ENCODE measurements at regions not wholly inside any gene's neighbourhood (a gene's known extent, or its start where the extent isn't known, plus 50 kb on each side); places are given as distances from the start of the nearest gene placed in this dataset.

GRCh38 chr10:25117757-25118156 lies 57.0 kb upstream of the GPR158 start:
- H3K27ac ChIP-seq = no peak overlapping the region
- no peak for DNase-seq
- H3K36me3 ChIP-seq = no peaks in the 10 kb centered on the region
- peaks cover 0 to 6% (median 0%) of the 10 kb centered on the region in 4 donors for H3K4me1 ChIP-seq
- TF ChIP-seq, protein P1, sequence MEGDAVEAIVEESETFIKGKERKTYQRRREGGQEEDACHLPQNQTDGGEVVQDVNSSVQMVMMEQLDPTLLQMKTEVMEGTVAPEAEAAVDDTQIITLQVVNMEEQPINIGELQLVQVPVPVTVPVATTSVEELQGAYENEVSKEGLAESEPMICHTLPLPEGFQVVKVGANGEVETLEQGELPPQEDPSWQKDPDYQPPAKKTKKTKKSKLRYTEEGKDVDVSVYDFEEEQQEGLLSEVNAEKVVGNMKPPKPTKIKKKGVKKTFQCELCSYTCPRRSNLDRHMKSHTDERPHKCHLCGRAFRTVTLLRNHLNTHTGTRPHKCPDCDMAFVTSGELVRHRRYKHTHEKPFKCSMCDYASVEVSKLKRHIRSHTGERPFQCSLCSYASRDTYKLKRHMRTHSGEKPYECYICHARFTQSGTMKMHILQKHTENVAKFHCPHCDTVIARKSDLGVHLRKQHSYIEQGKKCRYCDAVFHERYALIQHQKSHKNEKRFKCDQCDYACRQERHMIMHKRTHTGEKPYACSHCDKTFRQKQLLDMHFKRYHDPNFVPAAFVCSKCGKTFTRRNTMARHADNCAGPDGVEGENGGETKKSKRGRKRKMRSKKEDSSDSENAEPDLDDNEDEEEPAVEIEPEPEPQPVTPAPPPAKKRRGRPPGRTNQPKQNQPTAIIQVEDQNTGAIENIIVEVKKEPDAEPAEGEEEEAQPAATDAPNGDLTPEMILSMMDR (IDR thresholded peaks at IDR 0.05) = no peak
- intact Hi-C loops (cut with DNase I; ENCODE audit: low total_unique reads) = no loop called here
- H3K9me3 ChIP-seq = no peaks in the 10 kb centered on the region
- H3K27me3 ChIP-seq = peaks cover 0 to 9% of the 10 kb centered on the region in 2 donors
- no peak overlapping the region for H3K4me3 ChIP-seq

- no peak for DNase-seq
- TF ChIP-seq, protein P1 (IDR thresholded peaks at IDR 0.05) = no peak
- Histone ChIP-seq H3K27ac (no peak overlapping the region), H3K36me3 (no peaks in the 10 kb centered on the region), H3K9me3 (no peaks in the 10 kb centered on the region), H3K4me1 (no peaks in the 10 kb centered on the region), H3K4me3 (no peak overlapping the region), H3K27me3 (peaks cover 0 to 12% of the 10 kb centered on the region in 2 donors)
- intact Hi-C loops (cut with DNase I; ENCODE audit: low total_unique reads) = no loop called here
Observed at GRCh38 chr10:25120188-25120587, 54.6 kb upstream of the GPR158 start.

Measured in tibial artery (tissue), 4 donors.